ENCODE measurements at regions not wholly inside any gene's neighbourhood (a gene's known extent, or its start where the extent isn't known, plus 50 kb on each side); places are given as distances from the start of the nearest gene placed in this dataset.

- ATAC-seq = no peak
Observed at GRCh38 chr13:110097013-110097412, 209.9 kb downstream of the COL4A1 start.

- ATAC-seq = no peak
Observed at GRCh38 chr13:110092831-110093247, 214.1 kb downstream of the COL4A1 start.

- no peak for ATAC-seq
Observed at GRCh38 chr13:110089815-110090214, 217.1 kb downstream of the COL4A1 start.

GRCh38 chr13:110089100-110089499 is 217.9 kb downstream of the COL4A1 start:
- ATAC-seq = no peak

- no peak for ATAC-seq
Observed at GRCh38 chr13:110073982-110074381, 233.0 kb downstream of the COL4A1 start.

- no peak for ATAC-seq
Observed at GRCh38 chr13:110070511-110071120, 236.3 kb downstream of the COL4A1 start.

GRCh38 chr13:110070046-110070445 is 236.9 kb downstream of the COL4A1 start:
- no peak for ATAC-seq

- no peak for ATAC-seq
Observed at GRCh38 chr13:110068176-110068473, 238.8 kb downstream of the COL4A1 start.

- ATAC-seq = no peak
Observed at GRCh38 chr13:110067355-110068175, 239.4 kb downstream of the COL4A1 start.

- no peak for ATAC-seq
Observed at GRCh38 chr13:110065780-110066179, 241.2 kb downstream of the COL4A1 start.

- ATAC-seq = no peak
Observed at GRCh38 chr13:110063490-110064421, 243.2 kb downstream of the COL4A1 start.

GRCh38 chr13:110062777-110063442 is 244.0 kb downstream of the COL4A1 start:
- no peak for ATAC-seq

- ATAC-seq = no peak
Observed at GRCh38 chr13:110062077-110062776, 244.7 kb downstream of the COL4A1 start.

- ATAC-seq = no peak
Observed at GRCh38 chr13:110061270-110061669, 245.7 kb downstream of the COL4A1 start.

- ATAC-seq = no peak
Observed at GRCh38 chr13:110057052-110057451, 249.9 kb downstream of the COL4A1 start.

GRCh38 chr13:110056640-110057039 is 250.3 kb downstream of the COL4A1 start:
- ATAC-seq = no peak

- ATAC-seq = peak in 1 of 2 donors; percentile 56
Observed at GRCh38 chr13:110055089-110055488, 251.9 kb downstream of the COL4A1 start.

GRCh38 chr13:110054041-110054440 is 252.9 kb downstream of the COL4A1 start:
- no peak for ATAC-seq

GRCh38 chr13:110047496-110047895 is 259.5 kb downstream of the COL4A1 start:
- no peak for ATAC-seq

- no peak for ATAC-seq
Observed at GRCh38 chr13:110046811-110047210, 260.1 kb downstream of the COL4A1 start.

GRCh38 chr13:110045919-110046318 is 259.5 kb upstream of the IRS2 start:
- ATAC-seq = no peak

GRCh38 chr13:110045202-110045601 is 258.8 kb upstream of the IRS2 start:
- no peak for ATAC-seq

Data from activated CD4-positive, CD25-positive, alpha-beta regulatory T cell treated with anti-CD3 and anti-CD28 coated beads, Interleukin-2, amount 50 U/mL, for 24 hours (primary cell).